Neural crest cell (in vitro differentiated cells): ENCODE measurements at regions not wholly inside any gene's neighbourhood (a gene's known extent, or its start where the extent isn't known, plus 50 kb on each side); places are given as distances from the start of the nearest gene placed in this dataset.

Experiments
- DNase-seq: peaks from one replicate; pipeline ENCODE4 v3.0.0; 2021; ENCODE audit warnings: low read depth, mixed read lengths, low spot score
- H3K27ac Mint-ChIP-seq: one replicate; pipeline ENCODE4 v1.8.0; 2021; ENCODE audit warnings: mild to moderate bottlenecking, mixed read lengths; ENCODE audit not compliant: unreplicated experiment
- H3K27me3 Mint-ChIP-seq: 2 replicates; pipeline ENCODE4 v1.8.0; 2021; ENCODE audit warnings: low read depth, mild to moderate bottlenecking, mixed read lengths
- H3K36me3 Mint-ChIP-seq: 2 replicates; pipeline ENCODE4 v1.8.0; 2021; ENCODE audit warnings: low read depth, mild to moderate bottlenecking, mixed read lengths
- H3K4me1 Mint-ChIP-seq: 2 replicates; pipeline ENCODE4 v1.8.0; 2021; ENCODE audit warnings: mixed read lengths
- H3K4me3 Mint-ChIP-seq: one replicate; pipeline ENCODE4 v1.8.0; 2021; ENCODE audit warnings: mild to moderate bottlenecking, mixed read lengths
- H3K9me3 Mint-ChIP-seq: 2 replicates; pipeline ENCODE4 v1.8.0; 2021; ENCODE audit warnings: mixed read lengths
- TF ChIP-seq, protein P1 (sequence below): fragments of 200-600 bp; sonication (generic); conservative IDR thresholded peaks from 2 replicates; pipeline ENCODE4 v1.5.0; 2021; ENCODE audit warnings: antibody characterized with exemption, mild to moderate bottlenecking

DNA sequence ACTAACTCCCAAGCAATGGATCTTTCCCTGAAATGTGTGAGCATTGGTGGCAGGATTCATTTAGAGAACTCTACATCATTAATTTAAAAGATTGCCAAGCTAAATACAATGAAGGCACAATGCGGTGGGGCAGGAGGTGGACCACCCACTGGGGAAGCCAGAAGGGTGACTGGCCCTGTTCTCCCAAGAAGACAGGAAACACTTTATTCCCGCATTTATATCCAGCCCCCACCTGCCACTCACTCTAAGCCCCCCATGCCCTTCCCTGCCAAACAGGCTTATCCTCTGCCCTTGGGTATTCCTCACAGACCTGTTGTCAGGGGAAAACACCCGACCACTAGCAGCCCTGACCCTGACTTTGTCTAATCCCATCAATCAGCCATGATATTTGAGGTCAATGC is 189.1 kb upstream of the UBL3 start:
- peaks cover 31% of the 10 kb centered on the region for H3K4me1 Mint-ChIP-seq
- TF ChIP-seq, protein P1, sequence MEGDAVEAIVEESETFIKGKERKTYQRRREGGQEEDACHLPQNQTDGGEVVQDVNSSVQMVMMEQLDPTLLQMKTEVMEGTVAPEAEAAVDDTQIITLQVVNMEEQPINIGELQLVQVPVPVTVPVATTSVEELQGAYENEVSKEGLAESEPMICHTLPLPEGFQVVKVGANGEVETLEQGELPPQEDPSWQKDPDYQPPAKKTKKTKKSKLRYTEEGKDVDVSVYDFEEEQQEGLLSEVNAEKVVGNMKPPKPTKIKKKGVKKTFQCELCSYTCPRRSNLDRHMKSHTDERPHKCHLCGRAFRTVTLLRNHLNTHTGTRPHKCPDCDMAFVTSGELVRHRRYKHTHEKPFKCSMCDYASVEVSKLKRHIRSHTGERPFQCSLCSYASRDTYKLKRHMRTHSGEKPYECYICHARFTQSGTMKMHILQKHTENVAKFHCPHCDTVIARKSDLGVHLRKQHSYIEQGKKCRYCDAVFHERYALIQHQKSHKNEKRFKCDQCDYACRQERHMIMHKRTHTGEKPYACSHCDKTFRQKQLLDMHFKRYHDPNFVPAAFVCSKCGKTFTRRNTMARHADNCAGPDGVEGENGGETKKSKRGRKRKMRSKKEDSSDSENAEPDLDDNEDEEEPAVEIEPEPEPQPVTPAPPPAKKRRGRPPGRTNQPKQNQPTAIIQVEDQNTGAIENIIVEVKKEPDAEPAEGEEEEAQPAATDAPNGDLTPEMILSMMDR = no peak
- peaks cover 3% of the 10 kb centered on the region for H3K9me3 Mint-ChIP-seq
- no peaks in the 10 kb centered on the region for H3K36me3 Mint-ChIP-seq
- no peak overlapping the region for H3K4me3 Mint-ChIP-seq
- H3K27me3 Mint-ChIP-seq = peaks cover 4% of the 10 kb centered on the region
- no peak overlapping the region for H3K27ac Mint-ChIP-seq
- no peak for DNase-seq

DNA sequence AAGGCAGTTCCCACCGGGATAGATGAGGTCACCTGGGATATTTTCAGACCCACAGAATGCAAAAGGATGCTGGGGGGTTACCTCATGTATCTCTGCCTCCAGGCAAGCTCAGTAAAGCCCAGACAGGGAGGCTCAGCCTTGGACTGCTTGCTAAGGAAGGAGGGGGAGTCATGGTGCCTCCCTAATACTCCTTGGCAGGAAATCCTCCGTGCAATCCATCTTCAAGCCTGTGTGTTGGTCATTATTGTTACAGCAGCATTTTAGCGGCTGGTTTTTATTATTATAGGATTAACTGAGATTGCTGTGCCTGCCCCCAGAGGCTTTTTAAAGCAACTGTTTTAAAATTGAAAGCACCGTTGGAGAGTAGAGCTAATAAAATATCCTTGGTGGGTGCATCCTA is 188.5 kb upstream of the UBL3 start:
- TF ChIP-seq, protein P1 = peak; percentile 12
- no peak overlapping the region for H3K27ac Mint-ChIP-seq
- peaks cover 4% of the 10 kb centered on the region for H3K27me3 Mint-ChIP-seq
- no peaks in the 10 kb centered on the region for H3K36me3 Mint-ChIP-seq
- H3K4me1 Mint-ChIP-seq = peaks cover 38% of the 10 kb centered on the region
- no peak for DNase-seq
- H3K4me3 Mint-ChIP-seq = no peak overlapping the region
- no peaks in the 10 kb centered on the region for H3K9me3 Mint-ChIP-seq

DNA sequence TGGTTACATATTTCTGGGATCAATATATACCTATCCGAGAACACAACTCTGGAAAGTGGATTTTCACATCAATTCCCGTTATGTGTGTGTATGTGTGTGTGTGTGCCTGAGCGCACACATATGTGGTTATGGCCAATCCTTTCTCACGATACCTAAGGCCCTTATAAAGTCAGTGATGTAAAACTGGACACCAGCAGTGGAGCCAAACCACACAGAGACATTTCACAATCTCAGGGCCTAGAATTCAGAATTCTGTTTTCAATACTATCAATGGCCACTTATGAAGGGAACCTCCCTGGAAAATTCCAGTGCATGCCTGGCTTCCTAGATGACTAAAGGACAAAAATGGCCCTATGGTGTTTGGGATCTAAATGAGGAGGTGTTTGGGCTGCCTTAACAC is 187.3 kb upstream of the UBL3 start:
- H3K4me3 Mint-ChIP-seq = no peak overlapping the region
- TF ChIP-seq, protein P1 = no peak
- DNase-seq = no peak
- no peak overlapping the region for H3K27ac Mint-ChIP-seq
- H3K9me3 Mint-ChIP-seq = no peaks in the 10 kb centered on the region
- H3K4me1 Mint-ChIP-seq = peaks cover 44% of the 10 kb centered on the region
- peaks cover 4% of the 10 kb centered on the region for H3K27me3 Mint-ChIP-seq
- no peaks in the 10 kb centered on the region for H3K36me3 Mint-ChIP-seq

DNA sequence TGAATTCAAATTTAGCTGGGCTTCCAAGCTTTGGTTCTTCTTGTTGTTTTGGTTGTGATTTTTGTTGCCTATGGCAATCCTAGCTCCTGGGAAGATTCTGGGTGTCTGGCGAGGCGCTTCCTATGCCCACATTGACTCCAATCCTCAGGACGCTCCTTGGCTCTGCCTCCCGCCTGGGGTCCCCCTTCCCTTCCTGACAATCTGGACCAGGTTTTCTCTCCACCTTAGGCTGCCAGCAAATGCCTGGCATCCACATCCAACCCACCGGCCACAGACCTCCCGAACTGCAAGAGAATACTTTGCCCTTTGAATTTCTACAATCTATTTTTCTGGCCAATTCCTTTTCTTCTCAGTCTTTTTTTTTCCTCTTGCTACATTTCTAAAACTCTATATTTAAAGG is 186.9 kb upstream of the UBL3 start:
- no peaks in the 10 kb centered on the region for H3K36me3 Mint-ChIP-seq
- H3K4me1 Mint-ChIP-seq = peaks cover 44% of the 10 kb centered on the region
- H3K4me3 Mint-ChIP-seq = no peak overlapping the region
- peaks cover 4% of the 10 kb centered on the region for H3K27me3 Mint-ChIP-seq
- no peak overlapping the region for H3K27ac Mint-ChIP-seq
- DNase-seq = no peak
- no peaks in the 10 kb centered on the region for H3K9me3 Mint-ChIP-seq
- TF ChIP-seq, protein P1 = no peak

DNA sequence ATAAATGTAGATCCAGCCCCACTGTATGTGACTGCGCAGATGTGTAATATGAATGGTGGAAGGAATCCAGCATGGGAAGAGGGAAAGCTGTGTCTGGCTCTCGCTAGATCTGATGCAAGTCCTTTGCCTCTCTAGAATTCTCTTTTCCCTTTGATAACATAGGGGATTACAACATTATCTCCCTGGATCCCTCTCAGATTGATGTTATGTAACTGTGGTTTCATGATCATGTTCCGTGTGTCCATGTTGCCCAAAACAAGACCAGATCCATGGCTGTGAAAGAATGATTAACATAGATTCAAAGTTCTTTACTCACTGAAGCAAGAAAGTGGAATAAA is 184.0 kb upstream of the UBL3 start:
- peaks cover 4% of the 10 kb centered on the region for H3K27me3 Mint-ChIP-seq
- TF ChIP-seq, protein P1 = no peak

More for the DNA sequence above, 184.0 kb upstream of the UBL3 start:
- Mint-ChIP-seq H3K36me3 (no peaks in the 10 kb centered on the region), H3K4me1 (peaks cover 34% of the 10 kb centered on the region), H3K27ac (no peak overlapping the region), H3K9me3 (no peaks in the 10 kb centered on the region), H3K4me3 (no peak overlapping the region)
- DNase-seq = no peak
